Endothelial cell of hepatic sinusoid (primary cell): ENCODE measurements at regions not wholly inside any gene's neighbourhood (a gene's known extent, or its start where the extent isn't known, plus 50 kb on each side); places are given as distances from the start of the nearest gene placed in this dataset.
"Not testable (repeated sequence)": the region's sequence is repeated elsewhere in the genome, so short reads cannot be mapped to it uniquely, and the experiment has no call there.

ENCODE experiments used
- in situ Hi-C: cut with HindIII; loops from 2 replicates; pipeline ENCODE4 v1.10.0; 2017; ENCODE audit warnings: low sequenced_read_pairs

DNA sequence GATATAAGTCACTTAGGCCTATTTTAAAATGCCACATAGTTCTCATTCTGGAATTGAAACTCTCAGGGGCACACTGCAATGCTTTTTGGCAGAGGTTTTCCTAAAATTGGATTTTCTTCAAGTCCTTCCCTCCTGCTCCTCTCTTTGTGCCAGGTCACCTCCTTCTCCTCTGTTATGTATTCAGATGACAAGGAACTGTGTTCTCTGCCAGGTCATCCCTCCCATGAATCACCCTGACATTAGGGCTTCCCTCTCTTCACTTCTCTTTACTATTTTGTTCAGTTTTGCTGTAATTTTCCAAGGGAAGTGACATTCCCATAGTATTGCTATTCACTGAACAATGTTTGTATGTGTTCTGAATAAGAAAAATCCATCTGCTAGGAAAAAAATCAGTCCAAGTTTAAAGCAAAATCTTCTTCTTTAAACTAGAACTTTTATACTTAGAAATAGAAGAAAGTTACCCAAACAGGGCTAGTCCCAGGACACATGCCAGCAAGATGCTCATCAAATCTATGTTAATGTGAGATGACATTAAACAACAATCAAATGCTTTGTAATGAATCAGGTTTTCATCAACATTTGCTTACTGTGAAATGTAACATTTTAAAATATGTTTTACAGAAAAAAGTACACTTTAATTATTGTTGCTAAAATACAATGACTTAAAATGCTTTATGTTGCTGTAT is 461.1 kb downstream of the MMUT start:
- in situ Hi-C loops: no loop called here

GRCh38 chr6:48998574-48998973 is 464.5 kb downstream of the MMUT start:
- in situ Hi-C loops: no loop called here

DNA sequence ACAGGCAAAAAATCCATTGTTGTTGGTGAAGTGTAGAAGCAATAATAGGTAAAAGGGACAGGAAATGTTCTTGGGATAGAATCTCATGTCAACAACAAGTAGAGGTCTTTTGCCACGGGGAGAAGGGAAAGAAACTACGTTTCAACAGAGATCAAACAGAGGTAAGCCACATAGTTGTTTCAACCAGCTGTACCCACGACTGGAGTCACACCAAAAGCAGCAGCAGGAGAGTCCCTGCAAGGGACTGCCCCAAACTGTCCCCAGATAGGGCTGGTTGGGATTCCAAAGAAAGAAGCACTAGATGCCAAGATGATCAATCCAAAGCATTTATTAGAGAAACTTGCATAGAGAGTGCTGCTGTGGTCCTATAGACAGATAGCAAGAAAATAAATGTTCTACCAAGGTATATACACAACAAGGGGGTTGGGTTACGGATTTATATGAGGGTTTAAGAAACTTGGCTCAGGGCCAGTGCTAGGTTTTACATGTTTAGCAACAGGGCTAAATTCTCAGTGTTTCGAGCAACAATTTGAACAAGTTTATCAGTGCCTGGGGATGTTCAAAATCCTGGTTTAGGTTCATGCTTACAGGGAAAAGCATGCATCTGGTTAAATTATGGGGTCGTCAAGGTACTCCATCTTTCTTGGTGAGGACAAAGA is 466.5 kb downstream of the MMUT start:
- in situ Hi-C loops: no loop called here

- in situ Hi-C loops: no loop called here
Measured at GRCh38 chr6:48994811-48995210, 468.2 kb downstream of the MMUT start.

GRCh38 chr6:48990739-48991138 is 472.3 kb downstream of the MMUT start:
- in situ Hi-C loops: no loop called here

- in situ Hi-C loops: no loop called here
Measured at GRCh38 chr6:48986845-48987244, 476.2 kb downstream of the MMUT start.

DNA sequence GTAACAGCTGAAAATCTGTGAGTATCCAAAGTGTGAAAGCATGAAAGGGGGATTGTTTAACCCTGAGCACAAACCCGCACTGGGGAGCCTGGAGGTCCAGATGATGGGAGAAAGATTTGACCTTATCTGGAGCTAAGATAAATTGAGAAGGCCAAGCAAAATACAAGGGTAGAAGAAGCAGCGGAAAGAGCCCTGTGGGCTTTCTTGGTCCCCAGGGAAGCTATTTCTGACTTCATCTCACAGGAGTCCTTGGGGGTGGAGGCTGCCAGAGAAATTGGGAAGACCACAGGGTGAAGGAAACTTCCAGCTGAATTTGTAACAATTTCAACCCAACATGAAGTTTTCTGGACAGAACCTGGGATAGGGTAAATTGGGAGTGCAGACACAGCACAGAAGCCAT is 476.9 kb downstream of the MMUT start:
- in situ Hi-C loops: no loop called here

GRCh38 chr6:48985025-48985424 is 478.0 kb downstream of the MMUT start:
- in situ Hi-C loops: no loop called here

- in situ Hi-C loops: not testable (repeated sequence)
Measured at GRCh38 chr6:48983968-48984367, 479.1 kb downstream of the MMUT start.

DNA sequence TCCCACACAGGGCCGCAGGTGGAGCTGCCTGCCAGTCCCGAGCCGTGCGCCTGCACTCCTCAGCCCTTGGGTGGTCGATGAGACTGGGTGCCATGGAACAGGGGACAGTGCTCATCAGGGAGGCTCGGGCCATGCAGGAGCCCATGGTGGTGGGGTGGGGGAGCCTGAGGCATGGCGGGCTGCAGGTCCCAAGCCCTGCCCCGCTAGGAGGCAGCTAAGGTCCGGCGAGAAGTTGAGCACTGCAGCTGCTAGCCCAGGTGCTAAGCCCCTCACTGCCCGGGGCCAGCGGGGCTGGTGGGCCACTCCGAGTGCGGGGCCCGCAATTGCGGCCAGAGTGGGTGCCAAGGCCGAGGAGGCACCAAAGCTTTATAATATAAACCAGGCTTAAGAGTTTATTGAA is 479.7 kb downstream of the MMUT start:
- in situ Hi-C loops: no loop called here

DNA sequence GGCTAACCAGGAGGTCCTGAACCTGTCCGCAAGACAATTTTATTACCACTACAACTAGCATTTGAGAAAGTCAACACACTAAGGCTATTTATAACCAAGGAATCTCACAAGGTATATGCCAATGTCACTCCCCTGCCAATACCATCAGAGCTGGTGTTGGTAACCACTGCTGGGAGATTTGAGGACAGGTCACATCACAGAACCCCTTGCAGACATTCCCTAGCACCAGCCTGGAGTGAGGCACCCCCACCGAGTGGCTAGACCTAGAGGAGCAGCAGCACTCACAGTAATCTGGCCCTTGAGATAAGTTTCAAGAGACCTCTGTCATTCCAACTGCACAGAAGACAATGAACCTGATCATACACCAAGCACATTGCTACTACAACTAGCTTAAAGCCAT is 483.2 kb downstream of the MMUT start:
- in situ Hi-C loops: no loop called here

GRCh38 chr6:48979085-48979484 is 484.0 kb downstream of the MMUT start:
- in situ Hi-C loops: no loop called here

DNA sequence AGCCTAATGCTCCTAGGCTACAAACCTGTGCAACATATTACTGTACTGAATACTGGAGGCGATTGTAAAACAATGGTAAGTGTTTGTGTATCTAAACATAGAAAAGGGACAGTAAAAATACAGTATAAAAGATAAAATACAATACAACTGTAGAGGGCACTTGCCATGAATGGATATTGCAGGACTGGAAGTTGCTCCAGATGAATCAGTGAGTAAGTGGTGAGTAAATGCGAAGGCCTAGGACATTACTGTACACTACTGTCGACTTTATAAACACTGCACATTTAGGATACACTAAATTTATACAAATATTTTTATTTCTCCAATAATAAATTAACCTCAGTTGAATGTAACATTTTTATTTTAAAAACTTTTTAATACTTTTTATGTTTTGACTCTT is 485.0 kb downstream of the MMUT start:
- in situ Hi-C loops: no loop called here

- in situ Hi-C loops: no loop called here
Measured at GRCh38 chr6:48977573-48977972, 485.5 kb downstream of the MMUT start.

- in situ Hi-C loops: no loop called here
Measured at GRCh38 chr6:48973491-48973890, 489.6 kb downstream of the MMUT start.

GRCh38 chr6:48961781-48962415 is 501.2 kb downstream of the MMUT start:
- in situ Hi-C loops: no loop called here

DNA sequence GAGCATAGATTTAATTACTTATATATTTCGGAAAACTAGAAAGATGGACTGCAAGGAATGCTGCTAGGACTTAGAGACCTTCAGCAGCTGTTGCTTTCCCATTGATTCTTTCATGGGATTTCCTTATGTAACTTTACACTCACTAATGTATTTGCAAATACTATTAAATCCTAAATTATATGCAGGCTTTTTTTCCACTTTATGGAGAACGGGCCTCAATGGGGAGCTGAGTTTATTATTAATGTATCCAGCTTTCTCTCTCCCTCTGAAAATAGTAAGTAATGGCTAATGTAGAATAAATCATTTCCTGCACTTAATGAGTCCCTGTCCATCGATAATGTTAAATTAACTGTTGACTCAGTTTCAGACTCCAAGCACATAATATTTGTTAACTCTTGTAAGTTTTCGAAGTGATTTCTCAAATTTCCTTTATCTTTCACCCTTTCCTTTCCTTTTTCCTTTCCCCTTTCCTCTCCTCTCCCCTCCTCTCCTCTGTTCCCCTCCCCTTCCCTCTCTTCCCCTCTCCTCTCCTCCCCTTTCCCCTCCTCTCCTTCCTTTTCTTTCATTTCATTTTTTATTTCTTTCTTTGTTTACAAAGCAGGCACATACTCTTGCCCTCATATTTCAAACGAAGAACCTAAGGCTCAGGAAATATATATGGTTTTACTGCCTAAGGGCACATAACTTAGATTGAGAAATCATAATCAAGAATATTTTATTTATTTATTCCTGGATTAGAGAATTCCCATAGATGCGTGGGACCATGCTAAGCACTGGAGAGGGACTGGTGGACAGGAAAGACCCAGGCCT is 503.6 kb downstream of the MMUT start:
- in situ Hi-C loops: no loop called here

GRCh38 chr6:48957781-48958180 is 505.3 kb downstream of the MMUT start:
- in situ Hi-C loops: no loop called here

GRCh38 chr6:48951917-48952316 is 511.1 kb downstream of the MMUT start:
- in situ Hi-C loops: no loop called here

DNA sequence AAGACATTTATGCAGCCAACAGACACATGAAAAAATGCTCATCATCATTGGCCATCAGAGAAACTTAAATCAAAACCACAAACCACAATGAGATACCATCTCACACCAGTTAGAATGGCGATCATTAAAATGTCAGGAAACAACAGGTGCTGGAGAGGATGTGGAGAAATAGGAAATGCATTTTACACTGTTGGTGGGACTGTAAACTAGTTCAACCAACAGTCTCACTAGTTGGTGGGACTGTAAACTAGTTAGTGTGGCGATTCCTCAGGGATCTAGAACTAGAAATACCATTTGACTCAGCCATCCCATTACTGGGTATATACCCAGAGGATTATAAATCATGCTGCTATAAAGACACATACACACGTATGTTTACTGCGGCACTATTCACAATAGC is 518.8 kb downstream of the MMUT start:
- in situ Hi-C loops: not testable (repeated sequence)

GRCh38 chr6:48933136-48933535 is 529.9 kb downstream of the MMUT start:
- in situ Hi-C loops: no loop called here
